NCI-H2227 treated with DMSO at 0.1 percent for 48 hours (cell line): ENCODE measurements at regions not wholly inside any gene's neighbourhood (a gene's known extent, or its start where the extent isn't known, plus 50 kb on each side); places are given as distances from the start of the nearest gene placed in this dataset.
"Not testable (repeated sequence)": the region's sequence is repeated elsewhere in the genome, so short reads cannot be mapped to it uniquely, and the experiment has no call there.

Source experiments
- DNase-seq: peaks from one replicate; lab custom pipeline; 2025; lab: John Stamatoyannopoulos, UW

- no peak for DNase-seq
Measured at GRCh38 chr13:58908019-58908679, 1255.6 kb downstream of the DIAPH3 start.

DNA sequence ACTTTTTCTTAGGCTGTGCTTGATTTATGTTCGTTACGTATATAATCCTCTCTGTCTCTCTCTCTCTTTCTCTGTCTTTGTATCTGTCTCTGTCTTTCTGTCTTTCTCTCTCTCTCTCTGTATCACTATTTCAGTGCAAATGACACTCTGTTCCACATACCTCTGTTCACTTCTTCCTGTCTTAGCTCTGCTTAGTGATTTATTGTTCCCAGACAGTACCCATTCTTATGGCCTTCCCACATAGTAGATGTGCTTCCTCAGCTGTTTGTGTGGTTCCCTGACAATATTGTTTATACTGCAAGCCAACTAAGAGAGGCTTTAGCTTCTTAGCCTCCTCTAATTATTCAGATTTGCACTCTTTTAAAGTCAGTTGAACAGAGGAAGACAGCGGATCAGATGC is 1244.2 kb downstream of the DIAPH3 start:
- DNase-seq = no peak

DNA sequence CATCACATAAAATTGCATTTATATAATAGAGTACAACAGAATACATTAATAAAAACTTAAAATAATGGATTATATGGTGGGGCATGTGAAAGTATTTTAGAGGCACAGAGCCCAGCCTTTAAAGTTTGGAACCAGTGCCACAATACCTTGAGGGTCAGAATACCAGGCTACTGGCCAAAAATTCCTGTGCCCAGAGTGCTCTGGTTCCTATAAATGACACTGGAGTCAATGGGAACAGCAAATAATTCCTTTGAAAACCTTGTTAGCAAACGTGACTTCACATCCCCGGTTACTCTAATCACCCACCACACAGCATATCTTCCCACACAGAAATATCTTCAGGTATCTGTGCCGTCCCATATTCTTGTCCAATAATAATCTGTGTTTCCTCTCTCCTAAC is 1242.6 kb downstream of the DIAPH3 start:
- DNase-seq = no peak

DNA sequence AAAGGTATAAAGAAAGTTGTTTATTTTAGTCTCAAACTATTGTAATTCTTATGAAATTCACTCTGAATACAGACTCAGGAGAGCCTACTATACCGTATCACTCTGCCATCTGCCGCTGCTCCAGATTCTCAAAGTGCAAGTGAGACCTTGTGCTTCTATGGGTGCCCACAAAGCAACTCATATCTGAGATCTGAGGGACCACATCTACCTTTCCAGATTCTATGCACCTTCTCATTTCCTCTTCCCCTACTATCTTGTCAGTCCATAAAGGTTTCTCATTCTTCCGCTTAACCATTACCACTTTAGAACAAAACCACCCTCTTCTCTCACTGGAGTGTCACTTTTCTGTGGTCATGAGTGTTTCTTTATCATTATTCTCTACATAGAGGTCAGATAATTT is 1236.9 kb downstream of the DIAPH3 start:
- DNase-seq = no peak

DNA sequence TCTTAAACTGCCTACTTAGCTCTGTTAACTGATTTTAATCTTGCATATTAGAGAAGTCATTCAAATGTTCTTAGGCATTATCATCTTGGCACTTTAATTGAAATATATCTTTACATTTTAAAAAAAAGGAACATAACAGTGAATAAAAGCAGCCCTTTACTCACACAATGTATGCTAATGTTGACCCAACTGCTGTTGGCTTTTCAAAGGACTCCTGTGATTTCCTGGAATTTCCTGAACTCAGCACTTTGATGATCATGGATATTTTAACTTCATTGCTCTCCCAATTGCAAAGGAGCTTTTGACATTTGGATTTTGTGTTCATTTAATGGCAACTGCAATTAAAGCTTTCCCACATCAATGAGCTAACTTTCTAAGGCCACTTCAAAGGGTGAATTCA is 1230.3 kb downstream of the DIAPH3 start:
- DNase-seq = no peak

DNA sequence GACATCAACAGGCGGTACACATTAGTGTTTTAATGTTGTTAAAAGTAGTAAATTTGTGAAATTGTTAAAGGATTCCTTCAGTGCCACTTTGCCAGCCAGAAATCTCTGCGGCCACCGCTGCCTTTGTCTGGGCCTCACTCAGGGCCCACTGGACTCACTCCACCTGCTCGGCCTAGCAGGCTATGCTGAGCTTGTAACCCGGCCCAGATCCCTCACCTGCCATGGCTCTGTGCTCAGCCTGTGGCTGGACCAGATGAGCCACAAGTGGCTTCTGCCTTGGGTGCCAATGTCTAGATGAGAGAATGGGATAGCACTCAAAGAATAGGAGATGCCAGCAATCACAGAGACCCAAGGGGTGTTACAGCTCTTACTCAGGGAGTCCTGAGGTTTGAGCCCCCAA is 1228.0 kb downstream of the DIAPH3 start:
- DNase-seq = no peak

- DNase-seq = no peak
Measured at GRCh38 chr13:58946274-58946673, 1217.5 kb downstream of the DIAPH3 start.

DNA sequence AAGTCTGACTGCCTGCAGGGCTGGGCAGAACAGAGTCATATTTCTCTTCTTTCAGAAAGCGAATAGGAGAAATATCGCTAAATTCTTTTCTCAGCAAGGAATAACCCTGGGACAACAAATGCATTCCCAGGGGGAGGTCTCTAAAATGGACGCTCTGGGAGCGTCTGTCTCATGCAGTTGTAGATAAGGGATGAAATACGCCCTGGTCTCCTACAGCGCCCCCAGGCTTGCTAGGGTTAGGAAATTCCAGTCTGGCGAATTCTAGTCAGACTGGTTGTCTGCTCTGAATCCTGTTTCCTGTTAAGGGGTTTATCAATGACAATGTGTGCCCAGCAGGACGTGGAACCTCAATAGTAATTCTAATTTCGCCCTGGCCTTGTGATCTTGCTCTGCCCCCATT is 1214.1 kb downstream of the DIAPH3 start:
- no peak for DNase-seq

DNA sequence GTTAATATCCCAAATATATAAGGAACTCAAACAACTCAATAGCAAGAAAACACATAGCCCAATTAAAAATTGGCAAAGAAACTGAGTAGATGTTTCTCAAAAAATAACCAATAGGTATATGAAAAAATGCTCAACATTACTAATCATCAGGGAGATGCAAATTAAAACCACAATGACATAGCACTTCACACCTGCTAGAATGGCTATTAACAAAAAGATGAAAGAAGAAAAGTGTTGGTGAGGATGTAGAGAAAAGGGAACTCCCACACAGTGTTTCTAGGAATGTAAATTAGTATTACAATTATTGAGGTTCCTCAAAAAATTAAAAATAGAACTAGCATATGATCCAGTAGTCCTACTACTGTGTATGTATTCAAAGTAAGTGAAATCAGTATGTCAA is 1212.8 kb downstream of the DIAPH3 start:
- no peak for DNase-seq

DNA sequence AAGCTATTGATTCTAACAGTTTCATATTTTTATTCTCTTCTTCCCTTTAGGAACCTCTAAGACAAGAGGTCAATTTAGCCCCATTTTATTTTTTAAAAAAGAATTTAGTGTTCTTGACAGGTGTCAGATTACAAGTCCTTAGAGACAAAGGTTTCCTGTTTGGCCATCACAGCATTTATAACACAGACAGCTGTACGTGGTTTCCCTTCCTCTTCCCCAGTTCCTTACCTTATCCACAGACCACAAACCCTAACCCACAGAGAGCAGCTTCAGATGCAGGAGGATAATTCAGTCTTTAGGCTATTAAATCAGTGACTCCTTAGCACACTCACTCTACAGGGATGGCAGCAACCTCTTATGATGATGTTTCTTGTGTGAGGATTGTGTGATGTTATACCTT is 1210.1 kb downstream of the DIAPH3 start:
- DNase-seq = no peak

- no peak for DNase-seq
Measured at GRCh38 chr13:58955546-58956385, 1208.0 kb downstream of the DIAPH3 start.

GRCh38 chr13:58958097-58958496 is 1205.6 kb downstream of the DIAPH3 start:
- DNase-seq = not testable (repeated sequence)

GRCh38 chr13:58960888-58961287 is 1202.8 kb downstream of the DIAPH3 start:
- DNase-seq = no peak

GRCh38 chr13:58963321-58963720 is 1200.4 kb downstream of the DIAPH3 start:
- DNase-seq = no peak

DNA sequence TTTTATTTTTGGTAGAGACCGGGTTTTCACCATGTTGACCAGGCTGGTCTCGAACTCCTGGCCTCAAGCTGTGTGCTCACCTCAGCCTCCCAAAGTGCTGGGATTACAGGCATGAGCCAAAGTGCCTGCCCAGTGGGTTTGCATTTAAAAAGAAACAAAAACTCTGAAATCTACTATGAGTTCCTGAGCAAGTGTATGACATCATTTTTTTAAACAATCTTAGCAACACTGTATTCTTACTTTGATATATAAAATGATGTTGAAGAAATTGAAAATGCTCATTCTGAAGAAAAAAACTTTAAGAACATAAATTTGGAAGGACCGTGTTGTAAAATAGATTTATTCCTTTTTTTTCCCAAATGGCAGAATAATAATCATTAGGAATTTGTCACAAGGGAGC is 1199.7 kb downstream of the DIAPH3 start:
- DNase-seq = no peak

DNA sequence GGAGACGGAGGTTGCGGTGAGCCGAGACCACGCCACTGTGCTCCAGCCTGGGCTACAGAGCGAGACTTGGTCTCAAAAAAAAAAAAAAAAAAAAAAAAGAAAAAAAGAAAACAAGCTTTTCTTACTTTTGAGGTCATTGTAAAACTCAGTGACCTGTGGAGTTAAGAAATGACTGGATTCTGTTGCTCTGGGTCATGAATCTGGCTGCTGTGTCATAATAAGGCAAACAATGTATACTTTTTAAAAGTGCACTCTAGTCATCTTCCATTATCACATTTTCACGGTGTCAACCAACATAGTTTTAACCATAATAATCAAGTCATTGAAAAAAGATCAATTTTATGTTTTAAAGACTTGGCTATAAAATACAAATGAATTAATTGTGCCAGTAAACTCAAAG is 1186.6 kb downstream of the DIAPH3 start:
- DNase-seq = no peak

DNA sequence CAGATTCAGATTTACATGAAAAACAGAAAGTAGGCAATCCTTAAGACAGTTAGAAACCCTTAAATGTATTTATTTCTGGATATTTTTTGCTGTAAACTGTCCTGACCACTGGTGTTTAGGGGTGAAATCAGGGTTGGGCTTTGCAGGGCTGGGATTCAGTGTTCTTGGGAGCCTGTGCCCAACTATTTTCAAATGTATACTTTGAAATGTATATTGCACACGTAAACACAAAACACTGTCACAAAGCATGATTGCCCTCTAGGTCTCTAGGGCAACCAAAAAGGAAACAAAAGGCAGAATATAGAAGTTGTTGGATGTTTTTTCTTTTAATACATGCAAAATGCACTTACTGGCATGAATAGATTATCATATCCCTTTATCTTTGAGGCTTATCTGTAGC is 1185.4 kb downstream of the DIAPH3 start:
- DNase-seq = no peak

DNA sequence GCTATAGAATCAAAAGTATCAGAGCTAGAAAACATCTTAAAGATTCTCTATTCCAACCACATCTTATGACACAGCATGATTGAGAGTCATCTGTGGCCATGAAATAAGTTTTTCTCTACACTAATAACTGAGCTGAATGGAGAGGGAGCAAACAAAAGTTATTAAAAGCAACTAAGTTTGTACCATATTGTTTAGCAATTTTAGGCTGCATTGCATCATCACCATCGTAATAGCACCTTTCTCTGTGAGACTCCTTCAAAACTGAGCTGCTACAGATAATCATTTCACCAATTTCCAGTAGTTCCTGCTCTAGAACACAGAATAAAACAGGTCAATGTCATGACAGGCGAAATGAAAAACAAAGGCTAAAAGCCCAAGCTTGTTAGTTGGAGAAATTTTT is 1183.9 kb downstream of the DIAPH3 start:
- no peak for DNase-seq

- DNase-seq = no peak
Measured at GRCh38 chr13:58985845-58986244, 1177.9 kb downstream of the DIAPH3 start.

DNA sequence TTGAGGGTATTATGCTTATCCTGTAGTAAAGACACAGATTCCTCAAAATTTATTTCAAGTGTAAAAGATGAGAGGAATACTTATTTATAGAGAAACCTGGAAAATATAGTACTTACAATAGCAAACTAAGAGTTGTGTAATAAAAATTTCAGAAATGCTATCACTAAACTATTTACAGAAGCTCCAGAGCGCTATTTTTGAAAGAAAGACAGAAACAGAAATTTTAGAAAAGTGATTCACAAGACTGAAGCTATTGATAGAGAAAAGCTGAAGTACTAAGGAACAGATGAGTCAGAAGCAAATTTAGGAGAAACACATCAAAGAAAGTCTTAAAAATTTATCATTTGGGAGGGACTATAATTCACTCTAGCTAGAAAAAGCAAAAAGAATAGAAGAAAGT is 1174.2 kb downstream of the DIAPH3 start:
- DNase-seq = no peak

DNA sequence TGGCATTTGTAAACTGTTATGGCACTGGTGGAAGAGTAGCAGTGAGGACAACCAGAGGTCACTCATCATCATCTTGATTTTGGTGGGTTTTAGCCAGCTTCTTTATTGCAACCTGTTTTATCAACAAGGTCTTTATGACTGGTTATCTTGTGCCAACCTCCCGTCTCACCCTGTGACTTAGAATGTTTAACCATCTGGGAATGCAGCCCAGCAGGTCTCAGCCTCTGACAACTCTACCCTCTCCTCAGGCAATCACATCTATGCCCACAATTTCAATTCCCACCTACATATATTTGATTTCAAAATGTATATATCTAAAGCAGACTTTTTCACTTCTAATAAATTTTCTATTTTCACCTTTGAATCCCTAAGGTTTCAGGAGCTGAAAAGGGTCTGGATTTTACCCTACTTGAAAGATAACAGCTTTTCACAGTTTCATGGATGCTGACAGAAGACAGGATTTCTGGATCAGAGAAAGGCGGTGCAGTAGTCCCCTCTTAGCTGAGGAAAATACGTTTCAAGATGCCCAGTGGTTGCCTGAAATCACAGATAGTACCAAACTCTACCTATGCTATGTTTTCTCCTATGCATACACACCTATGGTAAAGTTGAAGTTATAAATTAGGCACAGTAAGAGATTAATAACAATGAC is 1171.8 kb downstream of the DIAPH3 start:
- DNase-seq = no peak

DNA sequence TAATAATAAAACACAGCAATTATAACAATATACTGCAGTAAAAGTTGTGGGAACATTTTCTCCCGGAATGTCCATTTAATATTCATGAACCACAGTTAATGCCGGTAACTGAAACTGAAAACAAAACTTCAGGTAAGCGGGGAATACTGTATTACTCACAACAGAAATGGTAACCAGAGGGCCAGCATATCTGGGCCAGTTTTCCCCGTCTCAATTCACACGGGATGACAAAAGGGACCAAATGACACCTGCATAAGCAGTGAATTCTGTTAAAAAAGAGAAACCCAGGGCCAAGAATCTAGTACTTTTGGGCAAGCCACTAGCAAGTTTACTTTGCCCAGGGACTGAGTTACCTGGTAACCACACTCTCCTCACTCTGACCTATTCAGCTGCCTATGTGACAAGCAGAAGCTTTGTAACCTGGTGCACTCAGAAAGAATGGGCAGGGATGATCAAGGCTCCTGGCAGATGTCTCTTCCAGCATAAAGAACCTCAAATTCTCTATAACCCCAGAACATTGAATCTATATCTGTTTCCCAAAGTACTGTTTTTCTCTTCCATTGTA is 1171.2 kb downstream of the DIAPH3 start:
- DNase-seq = no peak

- no peak for DNase-seq
Measured at GRCh38 chr13:58994077-58994476, 1169.7 kb downstream of the DIAPH3 start.
